GM23338 (cell line): ENCODE measurements at regions not wholly inside any gene's neighbourhood (a gene's known extent, or its start where the extent isn't known, plus 50 kb on each side); places are given as distances from the start of the nearest gene placed in this dataset.

ENCODE experiments used
- ATAC-seq: fragments of 200-7000 bp; cut with Tn5 transposase; 3 replicates; pipeline ENCODE4 v1.9.1; 2020
- DNase-seq: peaks from one replicate; pipeline ENCODE4 v3.0.0-alpha.2; 2015; ENCODE audit warnings: low spot score
- H2AFZ ChIP-seq: fragments of 200-600 bp; sonication (generic); 2 replicates; pipeline ENCODE4 v1.8.0; 2016; ENCODE audit warnings: antibody characterized with exemption, mild to moderate bottlenecking, moderate library complexity
- H3F3A ChIP-seq: fragments of 200-600 bp; sonication (generic); replicated peaks from 2 replicates; pipeline ENCODE4 v1.8.0; 2017; ENCODE audit warnings: antibody characterized with exemption, mixed run types, low read depth
- H3K27ac ChIP-seq: fragments of 200-600 bp; sonication (generic); 2 replicates; pipeline ENCODE4 v1.6.1; 2016; ENCODE audit warnings: low read depth
- H3K27me3 ChIP-seq: fragments of 200-600 bp; sonication (generic); 2 replicates; pipeline ENCODE4 v1.8.0; 2016; ENCODE audit warnings: mild to moderate bottlenecking, mixed run types, moderate library complexity; ENCODE audit not compliant: insufficient read depth
- H3K36me3 ChIP-seq: fragments of 200-600 bp; sonication (generic); 2 replicates; pipeline ENCODE4 v1.8.0; 2016; ENCODE audit warnings: mild to moderate bottlenecking; ENCODE audit not compliant: insufficient read depth
- H3K4me1 ChIP-seq: fragments of 200-600 bp; sonication (generic); 2 replicates; pipeline ENCODE4 v1.8.0; 2016; ENCODE audit warnings: mild to moderate bottlenecking, moderate library complexity; ENCODE audit not compliant: insufficient read depth
- H3K4me2 ChIP-seq: fragments of 200-600 bp; sonication (generic); 2 replicates; pipeline ENCODE4 v1.7.1; 2017; ENCODE audit warnings: mixed run types
- H3K4me3 ChIP-seq: fragments of 200-600 bp; sonication (generic); 2 replicates; pipeline ENCODE4 v1.6.1; 2016; ENCODE audit warnings: mixed run types
- H3K79me2 ChIP-seq: fragments of 200-600 bp; sonication (generic); replicated peaks from 2 replicates; pipeline ENCODE4 v1.8.0; 2017; ENCODE audit warnings: mild to moderate bottlenecking; ENCODE audit not compliant: insufficient read depth
- H3K9me2 ChIP-seq: fragments of 200-600 bp; sonication (generic); 2 replicates; pipeline ENCODE4 v1.8.0; 2017; ENCODE audit not compliant: insufficient read depth
- H4K20me1 ChIP-seq: fragments of 200-600 bp; sonication (generic); replicated peaks from 2 replicates; pipeline ENCODE4 v1.8.0; 2017; ENCODE audit warnings: mild to moderate bottlenecking; ENCODE audit not compliant: insufficient read depth
- H3K27ac Mint-ChIP-seq: 2 replicates; pipeline ENCODE4 v1.8.0; 2020; ENCODE audit warnings: inconsistent platforms, mild to moderate bottlenecking, moderate library complexity, mixed read lengths
- H3K27me3 Mint-ChIP-seq: 3 replicates; pipeline ENCODE4 v1.8.0; 2022; ENCODE audit warnings: low read depth, mild to moderate bottlenecking, moderate library complexity, mixed read lengths, inconsistent platforms; ENCODE audit not compliant: insufficient read depth, poor library complexity
- H3K36me3 Mint-ChIP-seq: 3 replicates; pipeline ENCODE4 v1.8.0; 2021; ENCODE audit warnings: low read depth, mild to moderate bottlenecking, inconsistent platforms, moderate library complexity, mixed read lengths
- H3K4me1 Mint-ChIP-seq: 3 replicates; pipeline ENCODE4 v1.8.0; 2020; ENCODE audit warnings: mild to moderate bottlenecking, inconsistent platforms, mixed read lengths
- H3K4me3 Mint-ChIP-seq: 3 replicates; pipeline ENCODE4 v1.8.0; 2021; ENCODE audit warnings: moderate library complexity, mild to moderate bottlenecking, inconsistent platforms, mixed read lengths
- H3K9me3 Mint-ChIP-seq: 3 replicates; pipeline ENCODE4 v1.8.0; 2020; ENCODE audit warnings: moderate library complexity, mild to moderate bottlenecking, inconsistent platforms, mixed read lengths
- CREB1 ChIP-seq: fragments of 250-450 bp; sonication (Bioruptor Pico); IDR thresholded peaks from 2 replicates; pipeline ENCODE4 v1.5.0; 2020; ENCODE audit warnings: low read depth, mild to moderate bottlenecking, moderate library complexity
- EZH2 ChIP-seq: fragments of 200-600 bp; sonication (generic); IDR thresholded peaks from one replicate; pipeline ENCODE4 v1.8.0; 2017; ENCODE audit warnings: antibody characterized with exemption, mild to moderate bottlenecking, low read depth; ENCODE audit not compliant: unreplicated experiment
- EZH2phosphoT487 ChIP-seq: fragments of 200-600 bp; sonication (generic); IDR thresholded peaks from one replicate; pipeline ENCODE4 v1.8.1; 2018; ENCODE audit warnings: antibody characterized with exemption; ENCODE audit not compliant: unreplicated experiment
- JUNB ChIP-seq: IDR thresholded peaks from one replicate; pipeline ENCODE4 v1.6.1; 2016; ENCODE audit warnings: antibody characterized with exemption; ENCODE audit not compliant: unreplicated experiment
- NANOG ChIP-seq: IDR thresholded peaks from 2 replicates; pipeline ENCODE4 v1.6.1; 2016; ENCODE audit warnings: antibody characterized with exemption, borderline replicate concordance
- POLR2AphosphoS5 ChIP-seq: IDR thresholded peaks from 2 replicates; pipeline ENCODE4 v1.6.1; 2016; ENCODE audit warnings: antibody characterized with exemption, low read depth
- ZNF114 ChIP-seq: fragments of 250-450 bp; sonication (Bioruptor Pico); IDR thresholded peaks from 2 replicates; pipeline ENCODE4 v1.5.0; 2020; ENCODE audit warnings: mild to moderate bottlenecking, moderate library complexity
- ZNF462 ChIP-seq: fragments of 250-450 bp; sonication (Bioruptor Pico); IDR thresholded peaks from 2 replicates; pipeline ENCODE4 v1.5.0; 2020; ENCODE audit warnings: mild to moderate bottlenecking, moderate library complexity
- TF ChIP-seq, protein P1 (sequence below): IDR thresholded peaks from 2 replicates; pipeline ENCODE4 v1.6.1; 2016; ENCODE audit warnings: antibody characterized with exemption
- TF ChIP-seq, protein P2 (sequence below): IDR thresholded peaks from one replicate; pipeline ENCODE4 v1.6.1; 2018; ENCODE audit warnings: antibody characterized with exemption; ENCODE audit not compliant: unreplicated experiment

GRCh38 chr12:115024531-115024930, 340.6 kb upstream of the TBX3 start (continued):
- TF ChIP-seq ZNF462 (CRISPR knock-in tag) (no peak), NANOG (no peak), POLR2AphosphoS5 (no peak)
- TF ChIP-seq, protein P1, sequence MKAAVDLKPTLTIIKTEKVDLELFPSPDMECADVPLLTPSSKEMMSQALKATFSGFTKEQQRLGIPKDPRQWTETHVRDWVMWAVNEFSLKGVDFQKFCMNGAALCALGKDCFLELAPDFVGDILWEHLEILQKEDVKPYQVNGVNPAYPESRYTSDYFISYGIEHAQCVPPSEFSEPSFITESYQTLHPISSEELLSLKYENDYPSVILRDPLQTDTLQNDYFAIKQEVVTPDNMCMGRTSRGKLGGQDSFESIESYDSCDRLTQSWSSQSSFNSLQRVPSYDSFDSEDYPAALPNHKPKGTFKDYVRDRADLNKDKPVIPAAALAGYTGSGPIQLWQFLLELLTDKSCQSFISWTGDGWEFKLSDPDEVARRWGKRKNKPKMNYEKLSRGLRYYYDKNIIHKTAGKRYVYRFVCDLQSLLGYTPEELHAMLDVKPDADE, result no peak

DNA sequence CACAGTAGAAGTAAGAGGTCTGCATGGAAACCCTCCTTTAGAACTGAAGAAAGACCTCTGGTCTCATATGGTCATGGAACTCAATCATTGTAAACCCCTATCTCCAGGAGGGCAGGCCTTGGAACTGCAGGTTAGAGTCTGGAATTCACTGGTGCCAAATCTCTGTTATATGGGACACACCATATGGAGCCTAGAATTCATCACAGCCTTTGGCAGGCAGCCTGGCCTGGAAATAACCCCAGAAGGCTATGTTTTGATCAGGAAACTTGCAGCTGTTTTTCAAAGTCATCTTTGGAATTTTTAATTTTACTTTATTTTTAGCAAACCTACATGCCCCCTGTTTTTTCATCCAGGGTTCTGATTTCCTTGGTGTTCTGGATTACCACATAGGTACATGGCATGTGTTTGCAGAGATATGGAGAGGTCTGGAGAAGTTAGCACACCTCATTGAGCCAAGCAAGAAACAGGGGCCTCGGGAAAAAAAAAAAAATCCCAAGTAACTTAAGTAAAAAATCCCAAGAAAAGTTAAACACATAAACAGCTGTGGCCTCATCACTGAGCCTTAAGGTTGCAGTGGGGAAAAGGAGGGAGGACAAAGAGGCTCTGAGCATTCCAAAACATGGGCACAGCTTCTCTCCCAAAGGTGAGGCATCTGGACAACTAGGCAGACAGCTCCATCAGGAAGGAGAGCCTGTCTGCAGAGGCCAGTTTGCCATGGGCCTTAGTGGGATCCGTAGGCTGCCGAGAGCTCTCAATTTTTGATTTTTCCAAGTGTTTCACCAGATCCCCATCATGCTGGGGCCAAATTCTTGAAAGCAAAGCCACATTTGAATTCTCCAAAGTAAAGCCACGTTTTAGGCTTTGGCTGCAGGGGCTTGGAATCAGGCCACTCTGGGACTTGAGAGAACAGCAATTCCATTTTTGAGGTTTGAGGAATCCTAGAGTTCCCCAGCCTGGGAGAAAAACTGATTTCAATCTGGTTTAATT, 339.6 kb upstream of the TBX3 start:
- no peak overlapping the region for H3K27ac ChIP-seq
- H3K79me2 ChIP-seq, result no peaks in the 10 kb centered on the region
- no peak overlapping the region for H3K27ac Mint-ChIP-seq
- ATAC-seq (no peak), DNase-seq (no peak)
- H3K27me3 ChIP-seq, result no peaks in the 10 kb centered on the region
- no peaks in the 10 kb centered on the region; the same call in 2 of the 3 replicates for H3K36me3 Mint-ChIP-seq
- peaks cover 9% of the 10 kb centered on the region for H3K9me2 ChIP-seq
- no peak overlapping the region for H2AFZ ChIP-seq
- no peaks in the 10 kb centered on the region for H4K20me1 ChIP-seq
- H3K4me1 ChIP-seq, result no peaks in the 10 kb centered on the region
- H3K27me3 Mint-ChIP-seq, result peaks cover 2% of the 10 kb centered on the region
- peaks cover 7% of the 10 kb centered on the region; the same call in 2 of the 3 replicates for H3K4me1 Mint-ChIP-seq
- H3K4me3 Mint-ChIP-seq, result no peak overlapping the region
- H3K36me3 ChIP-seq, result no peaks in the 10 kb centered on the region
- no peaks in the 10 kb centered on the region; the same call in 1 of the 3 replicates for H3K9me3 Mint-ChIP-seq
- no peaks in the 10 kb centered on the region for H3F3A ChIP-seq
- no peak overlapping the region for H3K4me2 ChIP-seq
- H3K4me3 ChIP-seq, result no peak overlapping the region
- TF ChIP-seq CREB1 (no peak), ZNF114 (CRISPR knock-in tag) (no peak), EZH2phosphoT487 (no peak), JUNB (no peak), POLR2AphosphoS5 (no peak), EZH2 (no peak)
- TF ChIP-seq, protein P2, sequence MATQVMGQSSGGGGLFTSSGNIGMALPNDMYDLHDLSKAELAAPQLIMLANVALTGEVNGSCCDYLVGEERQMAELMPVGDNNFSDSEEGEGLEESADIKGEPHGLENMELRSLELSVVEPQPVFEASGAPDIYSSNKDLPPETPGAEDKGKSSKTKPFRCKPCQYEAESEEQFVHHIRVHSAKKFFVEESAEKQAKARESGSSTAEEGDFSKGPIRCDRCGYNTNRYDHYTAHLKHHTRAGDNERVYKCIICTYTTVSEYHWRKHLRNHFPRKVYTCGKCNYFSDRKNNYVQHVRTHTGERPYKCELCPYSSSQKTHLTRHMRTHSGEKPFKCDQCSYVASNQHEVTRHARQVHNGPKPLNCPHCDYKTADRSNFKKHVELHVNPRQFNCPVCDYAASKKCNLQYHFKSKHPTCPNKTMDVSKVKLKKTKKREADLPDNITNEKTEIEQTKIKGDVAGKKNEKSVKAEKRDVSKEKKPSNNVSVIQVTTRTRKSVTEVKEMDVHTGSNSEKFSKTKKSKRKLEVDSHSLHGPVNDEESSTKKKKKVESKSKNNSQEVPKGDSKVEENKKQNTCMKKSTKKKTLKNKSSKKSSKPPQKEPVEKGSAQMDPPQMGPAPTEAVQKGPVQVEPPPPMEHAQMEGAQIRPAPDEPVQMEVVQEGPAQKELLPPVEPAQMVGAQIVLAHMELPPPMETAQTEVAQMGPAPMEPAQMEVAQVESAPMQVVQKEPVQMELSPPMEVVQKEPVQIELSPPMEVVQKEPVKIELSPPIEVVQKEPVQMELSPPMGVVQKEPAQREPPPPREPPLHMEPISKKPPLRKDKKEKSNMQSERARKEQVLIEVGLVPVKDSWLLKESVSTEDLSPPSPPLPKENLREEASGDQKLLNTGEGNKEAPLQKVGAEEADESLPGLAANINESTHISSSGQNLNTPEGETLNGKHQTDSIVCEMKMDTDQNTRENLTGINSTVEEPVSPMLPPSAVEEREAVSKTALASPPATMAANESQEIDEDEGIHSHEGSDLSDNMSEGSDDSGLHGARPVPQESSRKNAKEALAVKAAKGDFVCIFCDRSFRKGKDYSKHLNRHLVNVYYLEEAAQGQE, result no peak
